ENCODE measurements at regions not wholly inside any gene's neighbourhood (a gene's known extent, or its start where the extent isn't known, plus 50 kb on each side); places are given as distances from the start of the nearest gene placed in this dataset.
A peak's percentile ranks its signal among the peaks of the same experiment; 100 is the strongest.

DNA sequence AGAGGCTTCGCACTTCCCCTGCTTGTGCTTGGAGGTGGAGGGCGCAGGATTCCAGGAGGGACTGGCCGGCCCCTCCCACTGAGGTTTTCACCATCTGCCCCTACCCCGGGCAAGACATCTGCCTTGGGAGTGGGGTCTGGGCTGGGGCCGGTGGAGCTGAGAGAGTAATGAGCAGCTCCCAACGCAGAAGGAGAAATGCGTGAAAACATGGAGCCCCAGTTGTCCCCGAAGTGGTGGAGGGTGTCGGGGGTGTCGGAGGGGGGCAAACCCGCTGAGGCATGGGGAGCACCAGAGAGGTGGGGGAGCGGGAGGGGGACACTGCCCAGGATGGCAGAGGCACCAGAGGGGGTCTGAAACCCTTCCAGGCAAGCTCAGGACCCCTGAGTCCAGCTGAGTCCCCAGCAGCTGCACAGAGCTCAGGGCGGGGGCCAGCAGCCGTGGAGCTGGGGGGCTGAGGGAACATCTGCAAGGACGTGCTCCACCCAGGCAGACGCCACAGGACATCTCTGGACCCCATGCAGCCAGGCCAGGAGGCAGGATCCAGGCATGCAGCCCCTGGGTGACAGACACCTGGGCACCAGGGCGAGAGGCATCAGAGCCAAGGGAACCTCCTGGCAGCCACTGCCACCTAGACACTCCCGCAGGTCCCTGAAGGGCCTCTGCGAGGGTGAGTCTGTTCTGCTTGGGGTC lies 110.6 kb downstream of the SIK1 start:
- DNase-seq, result no peak

DNA sequence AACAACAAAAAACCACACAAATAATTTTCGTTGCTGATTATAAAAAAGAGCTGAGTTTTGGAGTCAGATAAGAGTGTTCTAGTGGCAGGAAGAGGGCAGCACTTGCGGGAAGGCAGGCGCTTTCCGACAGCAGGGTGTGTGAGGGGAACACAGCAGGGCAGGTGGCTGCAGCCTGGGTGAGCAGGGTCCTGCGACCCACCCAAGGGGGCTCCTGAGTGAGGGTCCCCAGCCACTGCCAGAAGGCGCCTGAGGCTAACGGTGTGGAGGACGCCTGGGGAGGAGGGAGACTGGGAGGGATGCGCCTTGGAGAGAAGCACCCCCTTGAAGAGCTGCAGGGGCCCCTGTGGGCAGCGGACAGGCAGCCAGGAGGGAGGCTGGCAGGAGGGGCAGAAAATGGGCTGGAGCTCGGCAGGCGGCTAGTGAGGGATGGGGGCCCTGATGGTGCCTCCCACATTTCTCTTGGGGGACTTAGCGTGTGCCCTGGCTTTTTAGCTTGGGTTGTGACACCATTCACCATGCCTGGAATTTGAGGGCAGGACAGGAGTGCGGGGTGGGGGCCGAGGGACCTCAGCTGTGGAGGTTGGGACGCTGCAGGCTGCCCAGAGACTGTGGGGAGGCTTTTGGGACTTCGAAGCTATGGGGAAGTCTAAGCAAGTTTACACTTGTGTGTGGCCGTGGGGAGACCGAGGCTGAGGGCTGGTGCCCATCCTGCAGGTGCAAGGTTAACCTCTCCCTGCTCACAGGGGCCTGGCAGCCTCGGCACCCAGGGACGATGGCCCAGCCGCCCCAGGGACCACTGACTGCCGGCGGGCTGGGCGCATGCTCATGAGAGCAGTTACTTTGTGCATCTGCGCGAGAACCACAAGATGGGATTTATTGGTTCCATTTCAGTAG lies 111.4 kb downstream of the SIK1 start:
- peak; percentile 14 for DNase-seq

DNA sequence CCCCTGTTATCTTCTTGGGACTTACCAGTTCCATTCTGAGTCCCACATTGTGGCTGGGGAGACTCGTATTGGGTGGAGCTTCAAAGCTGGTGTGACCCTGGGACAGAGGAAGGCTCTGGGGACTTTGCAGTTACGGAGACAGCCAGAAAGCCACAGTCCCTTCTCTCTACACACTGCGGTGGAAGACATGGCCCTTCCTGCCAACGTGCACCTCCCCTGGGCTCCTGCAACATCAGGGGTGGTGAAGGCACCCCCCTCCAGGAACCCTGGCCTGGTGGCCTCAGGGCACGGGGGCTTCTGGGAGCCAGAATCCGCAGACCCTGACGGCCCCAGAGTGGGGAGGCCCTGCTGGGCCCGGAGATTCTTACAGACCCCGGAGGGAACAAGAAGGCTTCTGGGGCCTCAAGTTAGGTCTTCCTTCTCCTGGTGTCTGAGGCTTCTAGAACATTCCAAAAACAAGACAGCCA lies 113.0 kb downstream of the SIK1 start:
- no peak for DNase-seq

DNA sequence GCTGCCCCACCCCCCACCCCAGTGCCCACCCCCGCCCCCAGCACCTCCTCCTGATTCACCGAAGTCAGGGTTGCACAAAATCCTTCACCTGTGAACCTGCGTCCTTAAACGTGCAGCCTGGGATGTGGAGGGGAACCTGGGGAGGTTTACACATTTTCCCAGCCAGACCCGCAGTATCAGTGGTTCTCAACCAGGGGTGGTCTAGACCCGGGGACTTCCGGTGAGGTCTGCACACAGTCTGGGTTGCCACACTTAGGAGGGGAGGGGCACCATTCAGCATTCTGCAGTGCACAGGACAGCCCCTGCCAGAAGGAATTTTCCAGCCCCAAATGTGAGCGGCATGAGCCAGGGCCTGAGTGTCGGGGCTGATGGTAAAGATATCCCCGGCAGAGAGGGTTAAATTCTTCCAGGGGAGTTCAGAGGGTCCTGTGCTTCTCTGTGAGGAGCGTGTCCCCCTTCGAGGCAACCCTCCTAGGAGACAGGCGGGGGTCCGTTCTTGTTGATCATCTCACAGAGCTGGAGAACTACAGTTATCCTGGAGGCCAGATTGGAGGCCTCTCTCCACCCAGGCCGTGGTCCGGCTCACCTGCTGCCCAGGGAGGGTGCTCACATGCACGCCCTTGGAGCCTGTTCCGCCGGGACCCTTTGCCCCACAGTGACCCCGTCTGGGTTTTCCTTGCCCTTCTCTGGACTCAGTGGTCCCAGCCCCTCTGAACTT lies 113.6 kb downstream of the SIK1 start:
- DNase-seq, result no peak

DNA sequence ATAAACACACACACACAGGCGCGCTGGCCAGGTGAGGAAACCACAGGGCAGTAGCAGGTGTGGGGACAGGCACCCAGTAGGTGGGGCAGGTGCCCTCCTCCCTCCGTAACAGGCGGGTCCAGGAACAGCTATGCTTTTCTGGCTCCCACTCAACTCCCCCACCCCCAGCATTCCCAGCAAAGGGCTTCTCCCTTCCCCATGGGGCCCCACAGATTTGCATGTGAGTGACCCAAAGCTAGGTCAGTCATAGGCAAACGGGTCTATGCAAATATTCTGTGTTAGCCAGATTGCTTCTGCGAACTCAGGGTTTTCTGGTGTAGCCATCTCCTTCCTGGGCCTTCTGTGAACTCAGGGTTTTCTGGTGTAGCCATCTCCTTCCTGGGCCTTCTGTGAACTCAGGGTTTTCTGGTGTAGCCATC lies 114.2 kb downstream of the SIK1 start:
- no peak for DNase-seq

DNA sequence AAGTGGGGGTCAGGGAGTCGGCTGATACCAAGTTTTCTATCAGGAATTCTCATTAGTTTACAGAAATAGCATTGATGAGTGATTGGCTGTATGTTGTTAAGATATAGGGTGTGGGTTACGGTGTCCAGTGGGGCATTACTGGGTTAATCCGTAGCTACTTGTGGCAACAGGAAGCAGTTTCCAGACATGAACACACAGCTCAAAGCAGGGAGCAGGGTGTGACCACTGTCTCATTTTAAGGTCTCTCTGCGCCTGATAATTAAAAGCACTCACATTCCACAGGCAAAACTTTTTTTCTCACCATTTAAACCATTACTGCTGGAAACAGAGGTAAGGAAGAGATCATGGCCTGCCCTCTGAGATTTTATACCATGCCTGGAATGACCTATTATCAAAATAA lies 114.9 kb downstream of the SIK1 start:
- no peak for DNase-seq

DNA sequence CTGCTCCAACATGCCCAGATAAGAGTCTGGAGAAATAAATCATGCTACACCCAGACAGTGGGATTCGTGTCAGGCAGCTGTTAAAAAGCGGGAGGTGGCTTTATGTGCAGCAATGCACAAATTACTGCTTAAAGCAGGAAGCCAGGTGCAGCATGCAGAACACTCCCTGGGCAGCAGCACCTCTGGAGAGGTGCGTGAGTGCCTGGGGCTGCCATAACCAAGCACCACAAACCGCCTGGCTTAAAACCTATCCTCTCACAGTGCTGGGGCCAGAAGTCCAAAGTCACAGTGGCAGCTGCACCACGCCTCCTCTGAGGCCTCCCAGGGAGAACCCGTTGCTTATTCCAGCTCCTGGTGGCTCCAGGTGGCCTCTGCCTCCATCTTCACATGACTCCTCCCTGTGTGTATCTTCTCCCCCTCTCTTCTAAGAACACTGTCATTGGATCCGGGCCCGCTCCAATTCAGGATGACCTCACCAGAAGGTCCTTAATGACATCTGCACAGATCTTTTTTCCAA lies 115.6 kb downstream of the SIK1 start:
- DNase-seq, result no peak

DNA sequence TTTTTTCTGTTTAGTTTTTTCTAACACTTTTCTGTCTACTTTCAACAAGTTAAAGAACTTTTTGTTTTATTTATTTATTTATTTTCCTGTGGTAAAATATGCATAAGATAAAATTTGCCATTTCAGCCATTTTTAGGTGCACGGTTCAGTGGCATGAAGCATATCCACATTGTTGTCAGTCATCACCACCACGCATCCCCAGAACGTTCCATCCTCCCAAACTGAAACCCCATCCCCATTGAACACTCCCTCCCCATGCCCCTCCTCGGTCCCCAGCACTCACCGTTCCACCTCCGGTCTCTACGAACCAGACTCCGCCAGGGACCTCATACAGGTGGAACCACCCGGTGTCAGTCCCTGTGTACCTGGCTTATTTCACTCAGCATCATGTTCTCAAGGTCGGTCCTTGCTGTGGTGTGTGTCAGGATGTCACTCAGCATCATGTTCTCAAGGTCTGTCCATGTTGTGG lies 118.1 kb downstream of the SIK1 start:
- DNase-seq, result no peak

DNA sequence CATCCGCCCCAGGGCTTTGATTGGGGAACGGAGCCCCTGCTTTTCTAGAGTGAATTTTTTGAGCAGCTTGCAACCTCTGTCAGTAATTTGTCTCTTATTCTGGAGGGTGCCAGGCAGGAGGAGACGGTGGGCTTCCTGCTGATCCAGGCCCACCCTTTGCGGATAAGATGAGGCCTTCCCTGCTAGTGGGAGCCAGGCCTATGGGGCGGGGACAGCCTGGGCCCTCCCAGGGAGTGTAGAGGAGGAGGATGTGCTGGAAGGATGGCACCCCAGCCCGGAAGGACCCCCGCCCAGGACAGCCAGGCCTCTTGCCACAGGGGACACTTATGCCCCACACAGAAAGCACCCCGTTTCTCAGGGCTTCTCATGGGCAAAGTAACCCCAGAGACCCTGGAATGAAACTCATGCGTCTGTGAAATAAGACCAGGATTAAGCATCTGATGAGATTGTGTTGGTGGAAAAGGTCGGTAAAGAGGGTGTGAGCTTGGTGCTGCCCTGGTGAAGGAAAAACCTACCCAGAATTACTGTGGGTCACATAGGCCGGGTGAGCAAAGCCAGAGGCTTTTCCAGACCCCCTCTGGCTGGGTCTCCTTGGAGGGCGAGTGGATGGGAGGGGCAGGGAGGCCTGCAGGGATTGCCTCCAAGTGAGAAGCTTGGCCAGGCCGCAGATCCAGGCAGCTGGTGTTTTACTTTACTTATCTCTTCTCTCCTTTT lies 118.7 kb downstream of the SIK1 start:
- no peak for DNase-seq

DNA sequence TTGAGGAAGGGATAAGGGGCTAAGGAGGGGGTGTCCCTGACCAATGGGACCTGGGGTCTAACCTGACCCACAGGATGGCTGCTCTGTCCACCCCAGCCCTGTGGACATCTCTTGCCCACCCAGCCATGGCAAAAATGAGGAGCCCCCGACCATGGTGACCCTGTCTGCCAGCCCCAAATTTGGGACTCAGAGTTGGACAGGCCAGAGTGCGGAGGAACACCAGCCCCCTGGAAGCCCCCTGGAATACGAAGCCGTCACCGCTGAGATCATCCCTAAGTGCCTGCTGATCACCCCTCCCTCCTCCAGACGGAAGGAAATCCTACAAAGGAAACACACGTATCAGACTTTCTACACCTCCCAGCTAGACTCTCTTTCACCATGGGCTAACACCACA lies 119.3 kb downstream of the SIK1 start:
- DNase-seq, result no peak

DNA sequence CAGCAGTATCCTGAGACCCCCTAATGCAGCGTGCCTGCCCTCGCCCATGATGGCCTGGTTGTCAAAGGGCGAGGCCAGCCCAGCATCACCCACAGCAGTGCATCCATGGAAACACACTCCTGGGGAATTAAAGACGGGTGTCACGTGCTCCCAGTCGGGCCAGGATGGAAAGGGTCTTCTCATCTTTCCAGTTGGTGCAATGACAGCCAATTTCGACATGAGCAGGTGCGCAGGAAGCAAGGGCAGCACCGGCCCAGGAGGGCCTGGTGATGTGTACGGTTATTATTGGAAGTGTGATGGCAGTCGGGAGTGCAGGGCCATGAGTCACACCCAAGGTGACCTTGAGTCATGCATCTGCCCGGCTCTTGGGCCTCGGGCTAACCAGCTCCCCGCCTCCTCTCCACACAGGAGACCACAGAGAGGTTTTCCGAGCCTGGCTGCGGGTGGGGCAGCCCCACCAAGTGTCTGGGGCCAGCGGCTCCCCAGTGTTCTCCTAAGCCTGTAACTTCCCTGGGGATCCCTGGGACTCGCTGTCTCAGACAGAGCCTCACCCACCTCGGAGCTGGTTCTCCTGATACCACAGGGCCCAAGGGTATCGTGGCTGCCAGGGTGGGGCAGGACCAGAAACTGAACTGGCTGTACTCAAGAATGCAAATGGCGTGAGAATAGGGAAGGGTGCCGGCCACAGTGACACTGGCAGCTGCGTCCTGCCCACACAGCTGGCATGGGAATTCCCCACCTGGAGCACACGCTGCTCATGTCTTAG lies 119.8 kb downstream of the SIK1 start:
- no peak for DNase-seq

DNA sequence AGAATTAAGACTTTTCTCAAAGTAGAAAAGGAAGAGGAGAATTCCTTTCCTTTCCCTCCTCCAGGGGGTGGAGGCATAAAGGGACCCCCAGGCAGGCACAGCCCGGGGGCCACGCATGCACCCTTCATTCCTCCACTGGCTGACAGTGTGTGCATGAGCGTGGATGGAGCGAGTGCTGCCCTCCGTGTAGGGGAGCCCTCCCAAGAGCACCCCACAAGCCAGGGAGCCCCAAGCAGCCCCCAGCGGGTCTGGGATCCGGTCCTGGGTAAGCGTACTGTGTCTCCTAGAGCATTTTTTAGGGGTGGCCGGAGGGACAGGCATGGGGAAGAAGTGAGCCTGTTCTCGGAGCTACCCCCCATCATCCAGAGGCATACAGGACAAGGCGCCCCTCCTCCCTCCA lies 120.5 kb downstream of the SIK1 start:
- no peak for DNase-seq

DNA sequence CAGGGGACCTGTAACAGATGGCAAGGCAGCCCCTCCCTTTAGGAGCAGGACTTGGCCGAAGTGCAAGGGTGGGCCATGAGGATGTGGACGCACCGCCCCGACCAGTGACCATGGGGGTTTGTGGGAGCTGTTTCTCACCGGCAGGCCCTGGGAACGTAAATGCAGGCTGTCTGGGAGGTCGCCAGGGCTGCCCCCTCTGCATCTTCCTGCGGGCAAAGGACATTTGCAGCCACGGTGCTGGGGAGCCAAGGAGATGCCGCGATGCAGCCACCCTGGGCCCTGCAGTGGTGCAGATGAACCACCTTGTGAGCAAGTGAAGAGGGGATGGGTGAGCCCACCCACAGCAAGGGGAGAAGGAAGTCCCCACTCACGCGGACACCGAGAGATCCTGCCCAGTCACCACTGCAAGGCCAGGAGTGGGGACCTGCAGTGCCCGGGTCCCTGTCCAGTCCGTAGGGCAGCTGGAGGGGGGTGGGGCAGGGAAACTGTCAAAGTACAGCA lies 121.1 kb downstream of the SIK1 start:
- no peak for DNase-seq

DNA sequence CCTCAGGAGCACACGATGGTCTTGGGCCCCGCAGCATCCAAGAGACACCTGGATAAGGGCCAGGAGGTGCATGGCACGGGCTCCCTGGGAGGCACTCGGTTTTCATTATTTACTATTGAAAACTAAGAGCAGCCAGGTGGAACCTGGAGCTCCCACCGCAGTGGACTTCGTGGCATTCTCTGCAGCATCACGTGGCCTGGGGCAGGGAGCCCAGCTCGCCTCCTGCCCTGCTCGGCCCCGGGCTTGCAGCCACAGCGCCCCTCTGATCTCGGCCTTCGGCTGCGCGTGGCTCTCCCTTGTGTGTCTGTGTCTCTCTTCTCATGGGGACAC lies 121.6 kb downstream of the SIK1 start:
- DNase-seq, result no peak

DNA sequence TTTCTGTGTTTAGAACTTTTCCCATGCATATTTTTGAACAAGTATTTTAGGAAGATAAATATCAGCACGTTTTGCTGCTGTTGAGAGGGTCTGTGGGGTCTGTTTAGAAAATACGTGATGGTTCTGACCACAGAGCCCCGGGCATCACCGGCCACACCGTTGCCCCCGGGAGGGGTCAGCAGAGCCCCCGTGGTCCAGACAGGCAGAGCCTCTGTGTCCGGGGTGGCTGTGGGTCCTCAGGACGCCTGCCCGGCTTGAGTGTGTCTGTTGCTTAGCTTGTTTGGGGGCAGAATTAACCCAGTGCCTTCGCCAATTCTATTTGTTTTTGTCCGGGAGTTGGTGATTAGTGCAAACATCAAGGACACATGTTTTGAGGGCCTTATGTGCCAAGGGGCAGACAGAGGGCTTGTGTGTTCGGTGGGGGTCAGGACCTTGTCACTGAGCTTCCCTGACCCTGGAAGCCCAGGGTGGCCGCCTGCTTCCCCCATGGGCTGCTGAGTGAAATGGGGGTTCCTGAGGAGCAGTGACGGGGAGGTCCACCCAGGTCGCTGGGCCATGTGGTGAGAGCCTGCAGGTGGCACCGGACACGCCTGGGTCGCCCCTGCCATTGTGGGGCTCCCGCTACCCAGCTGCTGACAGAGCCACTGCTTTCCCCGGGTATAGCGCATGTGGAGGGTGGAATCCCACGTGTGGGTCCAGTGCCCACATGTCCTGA lies 122.2 kb downstream of the SIK1 start:
- no peak for DNase-seq

DNA sequence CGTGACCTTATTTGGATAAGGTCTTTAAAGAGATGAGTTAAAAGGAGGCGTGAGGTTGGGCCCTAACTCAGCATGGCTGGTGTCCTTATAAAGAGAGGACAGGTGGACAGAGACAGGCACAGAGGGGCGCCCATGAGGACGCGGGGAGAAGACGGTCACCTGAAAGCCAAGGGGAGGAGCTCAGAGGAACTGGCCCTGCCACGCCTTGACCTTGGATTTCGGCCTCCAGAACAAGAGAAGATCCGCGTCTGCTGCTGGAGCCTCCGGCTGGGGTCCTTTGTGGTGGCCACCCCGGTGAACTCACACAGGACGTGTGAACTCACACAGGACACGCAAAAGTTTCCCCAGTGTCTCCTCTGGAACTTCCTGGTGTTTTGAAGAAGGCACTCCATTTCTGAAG lies 122.7 kb downstream of the SIK1 start:
- no peak for DNase-seq

DNA sequence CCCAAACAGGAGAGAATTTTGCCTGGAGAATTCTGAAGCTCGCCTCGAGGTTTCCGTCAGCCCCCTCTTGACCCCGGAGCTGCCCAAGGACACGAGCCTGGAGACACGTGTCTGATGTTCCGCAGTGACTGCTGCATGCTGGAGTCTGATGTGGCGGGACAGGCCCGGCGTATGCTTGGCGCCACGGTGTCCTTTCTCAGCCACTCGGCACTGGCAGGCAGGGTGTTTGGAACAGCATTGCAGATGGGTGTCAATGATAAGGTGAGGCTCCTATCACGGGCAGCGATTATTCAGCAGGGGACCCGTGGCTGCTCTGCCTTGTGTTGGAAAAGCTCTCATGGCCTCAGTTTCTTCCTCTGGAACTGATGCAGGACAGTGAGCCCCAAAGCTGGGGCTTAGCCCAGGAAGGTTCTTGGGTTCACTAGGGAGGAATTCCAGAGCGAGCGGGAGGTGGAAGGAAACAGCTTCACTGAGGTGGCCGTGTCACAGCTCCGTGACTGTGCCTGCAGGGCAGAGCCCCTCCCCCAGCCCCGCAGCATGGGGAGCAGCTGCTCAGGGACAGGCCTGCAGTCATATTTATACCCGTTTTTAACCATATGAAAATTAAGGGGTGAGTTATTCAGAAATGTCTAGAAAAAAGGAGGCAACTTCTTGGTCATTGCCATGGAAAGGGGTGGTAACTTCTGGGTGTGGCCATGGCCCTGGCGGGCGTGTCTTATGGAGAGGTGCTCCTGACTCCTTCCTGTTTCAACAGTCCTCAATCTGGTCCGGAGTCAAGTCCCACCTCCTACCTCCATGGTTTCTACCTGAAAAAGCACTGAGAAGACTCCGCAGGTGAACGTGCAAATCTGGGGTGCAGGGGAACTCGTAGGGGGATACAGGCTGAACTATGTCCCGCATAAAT lies 123.4 kb downstream of the SIK1 start:
- DNase-seq, result no peak

DNA sequence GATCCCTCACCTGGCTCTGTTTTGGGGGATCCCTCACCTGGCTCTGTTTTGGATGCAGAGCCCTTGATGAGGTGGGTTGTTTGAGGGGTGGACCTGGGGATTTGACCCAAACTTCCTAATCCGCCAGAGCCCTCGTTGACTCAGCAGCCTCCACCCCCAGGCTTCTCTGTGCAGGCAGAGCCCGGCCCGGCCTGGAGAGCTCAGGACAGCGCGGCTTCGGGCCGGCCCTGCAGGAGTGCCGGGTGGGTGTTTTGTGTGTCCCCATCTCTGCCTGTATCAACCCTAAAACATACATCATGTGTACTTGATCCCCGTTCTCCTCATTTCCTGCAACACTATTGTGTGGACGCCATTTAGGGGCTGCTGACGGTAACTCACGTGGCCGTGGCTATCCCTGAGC lies 124.2 kb downstream of the SIK1 start:
- no peak for DNase-seq

DNA sequence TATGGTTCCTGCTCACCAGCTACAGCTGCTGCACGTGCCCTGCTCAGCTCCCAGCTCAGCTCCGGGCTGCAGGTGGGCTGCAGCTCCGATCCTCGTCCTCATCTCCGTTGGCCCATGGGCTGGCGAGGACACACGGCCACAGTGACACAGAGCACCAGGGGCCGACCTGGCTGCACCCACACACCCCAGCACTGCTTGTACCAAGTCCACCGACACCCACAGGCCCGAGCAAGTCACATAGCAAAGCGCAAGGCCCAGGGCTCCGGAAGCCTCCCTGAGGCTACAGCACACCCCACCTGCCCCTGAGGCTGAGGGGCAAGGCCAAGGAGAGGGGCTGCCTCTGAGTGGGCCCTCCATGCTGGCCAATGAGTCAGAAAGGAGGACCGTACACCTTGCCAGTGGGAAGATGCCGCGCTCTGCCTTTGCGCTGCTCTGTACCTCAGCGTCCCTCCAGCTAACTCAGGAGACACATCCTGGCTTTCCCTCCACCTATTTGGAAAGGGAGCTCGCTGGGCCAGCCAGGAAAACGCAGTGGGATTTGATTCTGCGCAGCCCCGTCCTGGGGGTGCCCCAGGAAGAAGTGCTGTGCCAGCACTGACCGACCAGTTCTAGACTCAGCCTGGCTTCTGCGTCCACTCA lies 124.8 kb downstream of the SIK1 start:
- DNase-seq, result no peak
